H1 (cell line): ENCODE measurements at regions not wholly inside any gene's neighbourhood (a gene's known extent, or its start where the extent isn't known, plus 50 kb on each side); places are given as distances from the start of the nearest gene placed in this dataset.

Source experiments
- JUND ChIP-seq: IDR thresholded peaks from 2 replicates; pipeline ENCODE4 v1.6.1; 2011; ENCODE audit warnings: mild to moderate bottlenecking, improper control_type of control experiment, low read length
- TF ChIP-seq, protein P1 (sequence below): IDR thresholded peaks from 2 replicates; pipeline ENCODE4 v1.6.1; 2012; ENCODE audit warnings: low read length, inconsistent platforms

DNA sequence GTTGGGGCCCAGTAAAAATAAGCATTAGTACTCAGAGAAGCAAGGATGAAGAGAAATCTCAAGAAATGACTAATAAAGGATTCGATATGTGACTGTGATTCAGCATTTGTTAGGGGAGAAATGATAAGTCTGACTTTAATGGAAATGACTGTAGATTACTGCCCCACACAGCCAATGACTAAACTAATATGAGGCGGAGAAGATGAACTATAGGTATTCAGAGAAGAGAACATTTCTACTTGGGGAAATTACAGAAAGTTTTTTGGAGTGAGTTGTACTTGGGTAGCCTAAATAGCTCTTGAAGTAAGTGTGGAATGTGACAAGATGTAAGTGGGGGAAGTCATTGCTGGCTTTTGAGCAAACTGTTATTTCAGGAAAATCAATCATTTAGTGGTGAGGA is 380.0 kb downstream of the PDCD6IP start (continued):
- TF ChIP-seq, protein P1, sequence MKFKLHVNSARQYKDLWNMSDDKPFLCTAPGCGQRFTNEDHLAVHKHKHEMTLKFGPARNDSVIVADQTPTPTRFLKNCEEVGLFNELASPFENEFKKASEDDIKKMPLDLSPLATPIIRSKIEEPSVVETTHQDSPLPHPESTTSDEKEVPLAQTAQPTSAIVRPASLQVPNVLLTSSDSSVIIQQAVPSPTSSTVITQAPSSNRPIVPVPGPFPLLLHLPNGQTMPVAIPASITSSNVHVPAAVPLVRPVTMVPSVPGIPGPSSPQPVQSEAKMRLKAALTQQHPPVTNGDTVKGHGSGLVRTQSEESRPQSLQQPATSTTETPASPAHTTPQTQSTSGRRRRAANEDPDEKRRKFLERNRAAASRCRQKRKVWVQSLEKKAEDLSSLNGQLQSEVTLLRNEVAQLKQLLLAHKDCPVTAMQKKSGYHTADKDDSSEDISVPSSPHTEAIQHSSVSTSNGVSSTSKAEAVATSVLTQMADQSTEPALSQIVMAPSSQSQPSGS = no peak
- no peak for TF ChIP-seq JUND
